D721Med (cell line): ENCODE measurements at regions not wholly inside any gene's neighbourhood (a gene's known extent, or its start where the extent isn't known, plus 50 kb on each side); places are given as distances from the start of the nearest gene placed in this dataset.
A peak's percentile ranks its signal among the peaks of the same experiment; 100 is the strongest.

Experiments
- DNase-seq: peaks from one replicate; pipeline ENCODE4 v3.0.0; 2011; ENCODE audit warnings: low spot score; ENCODE audit not compliant: insufficient read length
- FAIRE-seq: peaks from 2 replicates; lab custom pipeline; 2011; peaks lifted over from hg19 to GRCh38; lab: Jason Lieb, UNC
- TF ChIP-seq, protein P1 (sequence below): IDR thresholded peaks from 2 replicates; pipeline ENCODE4 v1.5.1; 2012; ENCODE audit warnings: mild to moderate bottlenecking, control low read depth; ENCODE audit not compliant: insufficient read depth; ENCODE audit errors: missing control alignments

GRCh38 chr2:191556463-191556862 is 121.5 kb upstream of the NABP1 start:
- TF ChIP-seq, protein P1, sequence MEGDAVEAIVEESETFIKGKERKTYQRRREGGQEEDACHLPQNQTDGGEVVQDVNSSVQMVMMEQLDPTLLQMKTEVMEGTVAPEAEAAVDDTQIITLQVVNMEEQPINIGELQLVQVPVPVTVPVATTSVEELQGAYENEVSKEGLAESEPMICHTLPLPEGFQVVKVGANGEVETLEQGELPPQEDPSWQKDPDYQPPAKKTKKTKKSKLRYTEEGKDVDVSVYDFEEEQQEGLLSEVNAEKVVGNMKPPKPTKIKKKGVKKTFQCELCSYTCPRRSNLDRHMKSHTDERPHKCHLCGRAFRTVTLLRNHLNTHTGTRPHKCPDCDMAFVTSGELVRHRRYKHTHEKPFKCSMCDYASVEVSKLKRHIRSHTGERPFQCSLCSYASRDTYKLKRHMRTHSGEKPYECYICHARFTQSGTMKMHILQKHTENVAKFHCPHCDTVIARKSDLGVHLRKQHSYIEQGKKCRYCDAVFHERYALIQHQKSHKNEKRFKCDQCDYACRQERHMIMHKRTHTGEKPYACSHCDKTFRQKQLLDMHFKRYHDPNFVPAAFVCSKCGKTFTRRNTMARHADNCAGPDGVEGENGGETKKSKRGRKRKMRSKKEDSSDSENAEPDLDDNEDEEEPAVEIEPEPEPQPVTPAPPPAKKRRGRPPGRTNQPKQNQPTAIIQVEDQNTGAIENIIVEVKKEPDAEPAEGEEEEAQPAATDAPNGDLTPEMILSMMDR = no peak
- FAIRE-seq (no peak), DNase-seq (no peak)

DNA sequence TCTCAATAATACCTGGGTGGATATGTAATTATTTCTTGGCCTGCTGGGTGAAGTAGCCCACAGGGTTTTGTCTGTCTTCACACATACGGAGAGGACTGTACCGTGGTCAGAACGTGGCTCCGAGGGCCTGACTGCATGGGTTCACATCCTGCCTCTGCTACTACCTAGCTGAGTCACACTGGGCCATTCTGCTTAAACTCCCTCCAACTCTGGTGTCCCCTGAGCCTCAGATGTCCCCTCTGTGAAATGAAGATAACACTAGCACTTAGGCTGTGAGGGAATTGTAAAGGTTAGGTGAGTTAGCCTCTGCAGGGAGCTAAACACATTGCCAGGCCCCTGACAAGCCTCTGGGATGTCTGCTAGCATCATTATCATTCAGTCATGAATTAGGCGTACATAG is 120.1 kb upstream of the NABP1 start:
- TF ChIP-seq, protein P1 = no peak
- DNase-seq (no peak), FAIRE-seq (no peak)

- TF ChIP-seq, protein P1 = no peak
- FAIRE-seq (no peak), DNase-seq (no peak)
These were observed 118.4 kb upstream of the NABP1 start for GRCh38 chr2:191559569-191559968.

GRCh38 chr2:191560411-191560980 is 117.4 kb upstream of the NABP1 start:
- DNase-seq (no peak), FAIRE-seq (no peak)
- TF ChIP-seq, protein P1 = no peak

- TF ChIP-seq, protein P1 = no peak
- DNase-seq = no peak
- no peak for FAIRE-seq
These were observed 112.8 kb upstream of the NABP1 start for GRCh38 chr2:191565120-191565519.

- no peak for FAIRE-seq
- TF ChIP-seq, protein P1 = no peak
- DNase-seq = no peak
These were observed 112.2 kb upstream of the NABP1 start for GRCh38 chr2:191565647-191566198.

DNA sequence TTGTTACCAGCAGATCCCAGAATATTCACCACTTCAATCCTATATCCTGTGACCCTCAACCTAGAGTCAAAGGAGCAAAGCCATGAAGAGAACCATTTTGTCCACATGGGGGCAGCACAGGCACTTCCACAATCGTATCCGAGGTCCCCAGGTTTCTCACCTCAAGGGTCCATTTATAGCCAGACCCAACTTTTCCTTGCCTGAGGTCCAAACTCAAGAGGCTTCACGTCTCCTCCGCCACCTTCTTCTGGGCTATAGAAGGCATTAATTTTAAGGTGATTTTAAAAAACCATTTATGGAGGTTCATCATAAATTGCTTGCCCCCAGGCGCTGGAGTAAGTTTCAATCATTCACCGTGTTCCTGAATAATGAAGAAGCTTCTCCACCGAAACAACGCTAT is 111.6 kb upstream of the NABP1 start:
- no peak for FAIRE-seq
- DNase-seq = no peak
- TF ChIP-seq, protein P1 = peak; percentile 68
